Erythroblast (primary cell): ENCODE measurements at regions not wholly inside any gene's neighbourhood (a gene's known extent, or its start where the extent isn't known, plus 50 kb on each side); places are given as distances from the start of the nearest gene placed in this dataset.

Experiments used
- GATA1 ChIP-seq: IDR thresholded peaks from 2 replicates; pipeline ENCODE4 v1.6.1; 2011; ENCODE audit warnings: low read depth, mild to moderate bottlenecking, control low read depth, low read length, moderate library complexity
- POLR2A ChIP-seq: IDR thresholded peaks from 2 replicates; pipeline ENCODE4 v1.6.1; 2011; ENCODE audit warnings: mild to moderate bottlenecking, low read length

GRCh38 chr19:29266603-29267002 lies 53.7 kb upstream of the UQCRFS1 start:
- no peak for TF ChIP-seq POLR2A
- TF ChIP-seq GATA1, result no peak
